BLaER1 (cell line): ENCODE measurements at regions not wholly inside any gene's neighbourhood (a gene's known extent, or its start where the extent isn't known, plus 50 kb on each side); places are given as distances from the start of the nearest gene placed in this dataset.

Experiments
- H3K27ac ChIP-seq: shearing (Covaris generic); formaldehyde crosslinking; 2 replicates; pipeline ENCODE4 v1.8.1; 2022
- H3K27me3 ChIP-seq: shearing (Covaris generic); formaldehyde crosslinking; 2 replicates; pipeline ENCODE4 v1.8.1; 2022
- H3K36me3 ChIP-seq: shearing (Covaris generic); formaldehyde crosslinking; 2 replicates; pipeline ENCODE4 v1.8.1; 2022
- H3K4me1 ChIP-seq: shearing (Covaris generic); formaldehyde crosslinking; 2 replicates; pipeline ENCODE4 v1.8.1; 2022
- H3K4me2 ChIP-seq: shearing (Covaris generic); formaldehyde crosslinking; 2 replicates; pipeline ENCODE4 v1.8.1; 2022
- H3K4me3 ChIP-seq: shearing (Covaris generic); formaldehyde crosslinking; 2 replicates; pipeline ENCODE4 v1.8.1; 2022
- H3K9ac ChIP-seq: shearing (Covaris generic); formaldehyde crosslinking; 2 replicates; pipeline ENCODE4 v1.8.1; 2022
- H3K9me3 ChIP-seq: shearing (Covaris generic); formaldehyde crosslinking; 2 replicates; pipeline ENCODE4 v1.8.1; 2022
- H4K20me1 ChIP-seq: shearing (Covaris generic); formaldehyde crosslinking; 2 replicates; pipeline ENCODE4 v1.8.1; 2022
- Cebpa-rat ChIP-seq: shearing (Covaris generic); IDR thresholded peaks from 2 replicates; pipeline ENCODE4 v1.8.1; 2022

DNA sequence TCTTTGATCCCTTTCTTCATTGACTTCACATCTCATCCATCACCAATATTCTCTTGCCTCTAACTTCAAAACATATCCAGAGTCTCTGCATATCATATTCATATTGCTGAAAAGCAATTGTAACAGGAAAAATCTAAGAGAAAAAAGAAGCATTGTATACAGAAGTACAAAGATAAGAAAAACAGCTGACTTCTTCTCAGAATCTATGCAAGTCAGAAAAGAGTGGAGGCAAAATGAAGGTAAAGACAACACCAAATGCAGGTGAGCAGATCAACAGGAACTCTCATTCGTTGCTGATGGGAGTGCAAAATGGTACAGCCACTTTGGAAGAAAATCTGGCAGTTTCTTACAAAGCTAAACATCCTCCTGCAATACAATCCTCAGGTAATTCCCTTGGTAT, 155.6 kb downstream of the PHF2 start:
- Histone ChIP-seq H3K4me1 (no peaks in the 10 kb centered on the region), H4K20me1 (no peaks in the 10 kb centered on the region), H3K27ac (no peak overlapping the region), H3K4me3 (no peak overlapping the region), H3K4me2 (no peak overlapping the region), H3K36me3 (no peaks in the 10 kb centered on the region), H3K9ac (no peak overlapping the region), H3K27me3 (no peaks in the 10 kb centered on the region), H3K9me3 (peaks cover 33% of the 10 kb centered on the region)
- no peak for TF ChIP-seq Cebpa-rat

DNA sequence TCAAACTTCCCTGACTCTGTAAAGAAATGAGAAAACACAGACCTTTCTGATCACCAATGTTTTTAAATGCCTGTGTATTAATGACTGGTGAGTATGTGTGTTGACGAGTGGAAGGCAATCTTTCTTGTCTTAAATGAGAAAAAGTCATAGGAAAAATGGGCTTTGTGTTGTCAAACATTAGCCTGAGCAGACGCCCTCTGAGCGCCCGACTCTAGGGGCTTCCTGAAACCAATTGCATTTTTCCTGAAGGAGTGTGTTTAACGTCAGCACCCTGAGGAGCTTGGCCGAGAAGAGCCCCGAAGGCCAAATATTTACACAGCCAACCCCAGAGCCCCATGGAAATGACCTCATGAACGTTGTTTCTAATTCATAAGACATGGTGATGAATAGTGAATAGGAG, 154.3 kb downstream of the PHF2 start:
- H3K9ac ChIP-seq, result no peak overlapping the region
- no peaks in the 10 kb centered on the region for H4K20me1 ChIP-seq
- H3K4me1 ChIP-seq, result no peaks in the 10 kb centered on the region
- no peaks in the 10 kb centered on the region for H3K36me3 ChIP-seq
- H3K9me3 ChIP-seq, result peaks cover 33% of the 10 kb centered on the region
- no peak overlapping the region for H3K4me2 ChIP-seq
- no peak overlapping the region for H3K4me3 ChIP-seq
- TF ChIP-seq Cebpa-rat, result no peak
- no peak overlapping the region for H3K27ac ChIP-seq
- H3K27me3 ChIP-seq, result no peaks in the 10 kb centered on the region

DNA sequence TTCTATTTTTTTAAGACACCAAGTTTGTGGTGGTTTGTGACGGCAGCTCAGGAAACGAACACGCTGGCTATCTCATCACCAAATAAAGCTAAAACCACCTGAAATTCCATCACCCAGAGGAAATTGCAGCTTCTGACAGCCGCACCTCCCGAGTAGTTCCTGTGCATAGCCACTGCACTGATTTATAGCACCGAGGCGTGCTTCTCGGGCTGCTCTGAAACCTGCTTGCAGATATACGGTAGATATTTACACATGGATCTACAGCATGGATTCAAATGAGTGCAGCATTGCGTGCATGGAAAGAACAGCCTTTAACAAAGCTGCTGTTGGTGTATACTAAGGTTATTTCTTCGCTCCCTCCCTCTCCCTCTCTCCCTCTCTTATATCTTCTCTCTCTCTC, 153.8 kb downstream of the PHF2 start:
- Histone ChIP-seq H3K27ac (no peak overlapping the region), H3K9ac (no peak overlapping the region), H3K4me2 (no peak overlapping the region), H3K4me3 (no peak overlapping the region), H3K36me3 (no peaks in the 10 kb centered on the region), H3K4me1 (no peaks in the 10 kb centered on the region), H3K27me3 (no peaks in the 10 kb centered on the region), H3K9me3 (peaks cover 33% of the 10 kb centered on the region), H4K20me1 (no peaks in the 10 kb centered on the region)
- TF ChIP-seq Cebpa-rat, result no peak
